ENCODE measurements at regions not wholly inside any gene's neighbourhood (a gene's known extent, or its start where the extent isn't known, plus 50 kb on each side); places are given as distances from the start of the nearest gene placed in this dataset.

GRCh38 chr1:245059806-245060424 lies 94.9 kb upstream of the KIF26B start:
- TF ChIP-seq CTCF (IDR thresholded peaks at IDR 0.05): no peak
- TF ChIP-seq POLR2A (IDR thresholded peaks at IDR 0.05): no peak

Data from adrenal gland (tissue), 5 donors.